SK-N-SH treated with all-trans-retinoic acid at 6 μM for 48 hours (cell line): ENCODE measurements at regions not wholly inside any gene's neighbourhood (a gene's known extent, or its start where the extent isn't known, plus 50 kb on each side); places are given as distances from the start of the nearest gene placed in this dataset.

ENCODE experiments used
- ATAC-seq: fragments of 200-7000 bp; cut with Tn5 transposase; 3 replicates; pipeline ENCODE4 v1.9.1; 2020; ENCODE audit warnings: mild to moderate bottlenecking, moderate library complexity
- ARNTL ChIP-seq: fragments of 450-650 bp; formaldehyde crosslinking; IDR thresholded peaks from 2 replicates; pipeline ENCODE4 v1.5.0; 2020; ENCODE audit warnings: low read depth, mild to moderate bottlenecking, moderate library complexity, borderline replicate concordance
- BACH2 ChIP-seq: fragments of 250-450 bp; sonication (Bioruptor Pico); IDR thresholded peaks from 2 replicates; pipeline ENCODE4 v1.9.0; 2021; ENCODE audit warnings: mild to moderate bottlenecking, borderline replicate concordance
- CREB5 ChIP-seq: fragments of 250-450 bp; sonication (Bioruptor Pico); IDR thresholded peaks from 2 replicates; pipeline ENCODE4 v1.5.1; 2020; ENCODE audit warnings: low read depth, mild to moderate bottlenecking, moderate library complexity
- CSDC2 ChIP-seq: fragments of 250-450 bp; sonication (Bioruptor Pico); IDR thresholded peaks from 2 replicates; pipeline ENCODE4 v1.5.0; 2020; ENCODE audit warnings: mild to moderate bottlenecking, moderate library complexity
- ESRRG ChIP-seq: fragments of 250-450 bp; sonication (Bioruptor Pico); IDR thresholded peaks from 2 replicates; pipeline ENCODE4 v1.6.1; 2021; ENCODE audit warnings: mild to moderate bottlenecking
- GLIS3 ChIP-seq: fragments of 250-450 bp; sonication (Bioruptor Pico); IDR thresholded peaks from 2 replicates; pipeline ENCODE4 v1.5.0; 2020; ENCODE audit warnings: mild to moderate bottlenecking, moderate library complexity
- ISL1 ChIP-seq: fragments of 250-450 bp; sonication (Bioruptor Pico); IDR thresholded peaks from 2 replicates; pipeline ENCODE4 v2.1.2; 2022; ENCODE audit warnings: mild to moderate bottlenecking, moderate library complexity
- OSR1 ChIP-seq: fragments of 250-450 bp; sonication (Bioruptor Pico); IDR thresholded peaks from 2 replicates; pipeline ENCODE4 v1.8.0; 2022; ENCODE audit warnings: moderate library complexity, mild to moderate bottlenecking, inconsistent platforms
- PATZ1 ChIP-seq: fragments of 250-450 bp; sonication (Bioruptor Pico); IDR thresholded peaks from 2 replicates; pipeline ENCODE4 v1.8.0; 2020; ENCODE audit warnings: mild to moderate bottlenecking, moderate library complexity, borderline replicate concordance
- POU6F1 ChIP-seq: fragments of 250-450 bp; sonication (Bioruptor Pico); IDR thresholded peaks from 2 replicates; pipeline ENCODE4 v1.8.0; 2021; ENCODE audit warnings: low read depth, mild to moderate bottlenecking, moderate library complexity, borderline replicate concordance
- PPARA ChIP-seq: fragments of 250-450 bp; sonication (Bioruptor Pico); IDR thresholded peaks from 2 replicates; pipeline ENCODE4 v1.5.0; 2020; ENCODE audit warnings: mild to moderate bottlenecking, borderline replicate concordance
- RARB ChIP-seq: fragments of 250-450 bp; sonication (Bioruptor Pico); IDR thresholded peaks from 2 replicates; pipeline ENCODE4 v1.8.0; 2021; ENCODE audit warnings: mild to moderate bottlenecking, moderate library complexity
- SNAI2 ChIP-seq: fragments of 250-450 bp; sonication (Bioruptor Pico); IDR thresholded peaks from 2 replicates; pipeline ENCODE4 v1.5.0; 2020; ENCODE audit warnings: mild to moderate bottlenecking, moderate library complexity
- TOX ChIP-seq: fragments of 250-450 bp; sonication (Bioruptor Pico); IDR thresholded peaks from 2 replicates; pipeline ENCODE4 v1.8.0; 2021; ENCODE audit warnings: mild to moderate bottlenecking, moderate library complexity, borderline replicate concordance
- ZC3H10 ChIP-seq: fragments of 250-450 bp; sonication (Bioruptor Pico); IDR thresholded peaks from 2 replicates; pipeline ENCODE4 v1.5.1; 2021; ENCODE audit warnings: mild to moderate bottlenecking, moderate library complexity
- ZNF70 ChIP-seq: fragments of 450-650 bp; formaldehyde crosslinking; IDR thresholded peaks from 2 replicates; pipeline ENCODE4 v1.5.0; 2020; ENCODE audit warnings: mild to moderate bottlenecking, moderate library complexity
- ZNF8 ChIP-seq: fragments of 450-650 bp; formaldehyde crosslinking; IDR thresholded peaks from 2 replicates; pipeline ENCODE4 v1.5.0; 2020; ENCODE audit warnings: mild to moderate bottlenecking, moderate library complexity

GRCh38 chr2:120446236-120447126, 100.5 kb downstream of the INHBB start:
- ATAC-seq, result no peak

GRCh38 chr2:120447127-120447785, 101.3 kb downstream of the INHBB start:
- ATAC-seq, result no peak
- no peak for TF ChIP-seq PPARA (CRISPR knock-in tag)
- no peak for TF ChIP-seq OSR1 (CRISPR knock-in tag)
- no peak for TF ChIP-seq PATZ1
- TF ChIP-seq BACH2, result no peak

More at GRCh38 chr2:120446236-120447126, 100.5 kb downstream of the INHBB start:
- no peak for TF ChIP-seq ESRRG (CRISPR knock-in tag)
- TF ChIP-seq POU6F1 (CRISPR knock-in tag), result no peak
- TF ChIP-seq BACH2, result no peak
- TF ChIP-seq ZC3H10 (CRISPR knock-in tag), result no peak
- no peak for TF ChIP-seq PATZ1
- no peak for TF ChIP-seq ZNF8 (CRISPR knock-in tag)
- TF ChIP-seq ARNTL (CRISPR knock-in tag), result no peak
- no peak for TF ChIP-seq ISL1 (CRISPR knock-in tag)

DNA sequence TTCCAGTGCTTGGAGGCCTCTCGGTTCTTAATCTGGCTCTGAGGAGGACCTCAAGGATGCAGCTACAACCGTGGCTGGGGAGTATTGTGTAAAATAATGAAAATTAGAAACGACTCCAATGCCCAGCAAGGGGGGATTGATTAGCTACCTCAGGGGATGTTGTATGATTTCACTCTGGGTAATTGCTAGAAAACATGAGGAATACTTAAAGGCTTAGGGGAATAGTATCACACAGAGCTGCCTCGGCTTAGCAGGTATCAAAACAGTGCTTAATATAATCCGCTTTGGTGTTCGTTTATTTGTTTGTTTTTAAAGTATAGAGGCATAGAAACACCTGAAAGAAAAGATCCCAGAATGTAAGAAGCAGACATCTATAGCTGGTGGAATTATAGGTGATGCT, 102.5 kb downstream of the INHBB start:
- no peak for TF ChIP-seq GLIS3 (CRISPR knock-in tag)
- no peak for TF ChIP-seq POU6F1 (CRISPR knock-in tag)
- TF ChIP-seq CREB5 (CRISPR knock-in tag), result no peak
- no peak for TF ChIP-seq TOX (CRISPR knock-in tag)
- TF ChIP-seq RARB (CRISPR knock-in tag), result no peak
- no peak for TF ChIP-seq ISL1 (CRISPR knock-in tag)
- no peak for TF ChIP-seq SNAI2 (CRISPR knock-in tag)
- no peak for TF ChIP-seq ESRRG (CRISPR knock-in tag)
- no peak for TF ChIP-seq ZNF8 (CRISPR knock-in tag)
- no peak for TF ChIP-seq CSDC2 (CRISPR knock-in tag)
- no peak for TF ChIP-seq ZNF70 (CRISPR knock-in tag)
- TF ChIP-seq PPARA (CRISPR knock-in tag), result no peak
- ATAC-seq, result no peak
